ENCODE measurements at regions not wholly inside any gene's neighbourhood (a gene's known extent, or its start where the extent isn't known, plus 50 kb on each side); places are given as distances from the start of the nearest gene placed in this dataset.
"Not testable (repeated sequence)": the region's sequence is repeated elsewhere in the genome, so short reads cannot be mapped to it uniquely, and the experiment has no call there.

DNA sequence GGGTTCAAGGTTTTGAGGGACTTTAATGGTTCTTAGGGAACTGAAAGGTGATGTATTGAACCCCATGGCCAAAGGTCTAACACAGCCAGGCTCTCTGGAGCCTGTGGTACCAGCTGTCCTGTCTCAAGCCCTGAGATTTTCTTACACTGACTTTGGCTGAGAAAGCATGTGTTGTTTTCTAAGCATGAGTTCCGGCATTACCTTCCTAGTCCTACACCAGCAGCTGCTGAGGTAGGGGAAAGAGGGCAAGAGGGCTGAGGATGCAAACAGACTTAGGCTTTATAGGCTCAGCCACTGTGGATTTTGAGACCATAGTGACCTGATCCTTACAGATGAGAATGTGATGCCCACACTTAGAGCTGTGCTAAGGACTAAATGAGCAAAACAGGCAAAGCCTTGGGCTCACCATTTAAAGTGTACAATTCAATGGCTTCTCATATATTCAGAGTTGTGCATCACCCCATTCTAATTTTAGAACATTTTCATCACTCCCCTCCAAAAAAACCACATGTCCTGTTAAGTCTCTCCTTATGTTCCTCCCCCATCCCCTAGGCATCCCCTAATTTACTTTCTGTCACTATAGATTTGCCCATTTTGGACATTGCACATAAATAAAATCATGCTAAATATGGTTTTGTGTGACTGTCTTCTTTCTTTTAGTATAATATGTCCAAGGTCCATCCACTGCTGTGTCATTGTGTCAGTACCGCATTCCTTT lies 99.7 kb upstream of the OTOS start:
- no peak for DNase-seq (ENCODE audit: low read depth in 3 of 3)

DNA sequence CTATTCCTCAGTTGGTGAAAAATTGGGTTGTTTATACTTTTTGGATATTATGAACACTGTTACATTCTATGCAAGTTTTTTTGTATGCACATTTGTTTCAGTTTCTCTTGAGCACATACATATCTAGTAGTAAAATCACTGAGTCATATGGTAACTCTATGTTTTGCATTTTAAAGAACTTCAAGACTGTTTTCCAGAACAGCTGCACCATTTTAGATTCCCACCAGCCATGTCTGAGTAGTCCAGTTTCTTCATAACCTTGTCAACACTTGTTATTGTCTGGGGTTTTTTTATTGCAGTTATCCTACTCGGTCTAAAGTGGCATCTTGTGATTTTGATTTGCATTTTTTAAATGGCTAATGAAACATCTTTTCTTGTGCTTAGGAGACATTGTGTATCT lies 100.3 kb upstream of the OTOS start:
- no peak for DNase-seq (ENCODE audit: low read depth in 3 of 3)

- no peak for DNase-seq (ENCODE audit: low read depth in 3 of 3)
Measured at GRCh38 chr2:240241572-240241971, 101.1 kb upstream of the OTOS start.

DNA sequence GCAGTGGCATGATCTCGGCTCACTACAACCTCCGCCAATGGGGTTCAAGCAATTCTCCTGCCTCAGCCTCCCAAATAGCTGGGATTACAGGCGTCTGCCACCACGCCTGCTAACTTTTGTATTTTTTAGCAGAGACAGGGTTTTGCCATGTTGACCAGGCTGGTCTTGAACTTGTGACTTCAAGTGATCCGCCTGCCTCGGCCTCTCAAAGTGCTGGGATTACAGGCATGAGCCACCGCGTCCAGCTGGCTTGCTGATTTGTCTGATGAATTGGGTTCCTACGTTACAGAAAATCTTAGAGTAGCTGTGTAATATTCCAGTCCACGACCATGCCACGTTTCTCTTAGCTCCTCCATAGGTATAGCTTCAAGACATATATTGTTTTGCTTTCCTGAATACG lies 102.6 kb upstream of the OTOS start:
- not testable (repeated sequence) for DNase-seq (ENCODE audit: low read depth in 3 of 3)

DNA sequence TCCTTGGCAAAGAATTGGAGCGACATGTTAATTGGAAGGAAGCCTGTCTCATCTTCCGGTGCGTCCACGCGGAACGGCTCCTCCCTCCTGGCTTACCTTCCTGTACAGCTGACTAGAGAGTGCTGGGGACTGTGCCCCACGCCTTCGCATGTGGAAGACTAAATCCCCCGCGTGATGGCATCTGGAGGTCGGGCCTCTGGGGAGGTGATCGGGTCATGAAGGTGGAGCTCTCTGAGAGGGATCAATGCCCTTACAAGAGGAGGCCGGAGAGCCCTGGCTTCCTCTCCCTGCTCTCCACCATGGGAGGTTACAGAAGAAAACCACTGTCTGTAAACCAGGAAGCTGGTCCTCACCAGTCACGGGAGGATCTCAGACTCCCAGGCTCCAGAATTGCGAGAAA lies 104.1 kb upstream of the OTOS start:
- no peak for DNase-seq (ENCODE audit: low read depth in 3 of 3)

DNA sequence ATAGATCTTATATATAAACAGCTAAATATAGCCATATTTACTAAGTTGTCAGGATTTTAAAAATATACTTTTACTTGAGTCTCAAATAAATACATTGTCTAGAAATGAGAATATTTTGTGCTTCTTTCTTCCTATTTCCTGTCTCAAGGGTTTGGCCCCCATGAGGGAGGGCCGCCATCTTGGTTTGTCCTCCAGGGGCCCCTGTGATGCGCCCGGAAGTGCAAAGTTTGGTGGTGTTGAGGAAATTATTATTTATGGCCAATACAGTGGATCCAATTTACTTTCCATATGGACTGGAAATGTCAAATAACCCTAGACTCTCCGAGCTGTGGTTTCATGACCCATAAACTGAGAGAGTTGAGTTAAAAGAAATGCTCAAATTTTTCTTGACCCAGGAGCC lies 104.7 kb upstream of the OTOS start:
- DNase-seq (ENCODE audit: low read depth in 3 of 3): no peak

DNA sequence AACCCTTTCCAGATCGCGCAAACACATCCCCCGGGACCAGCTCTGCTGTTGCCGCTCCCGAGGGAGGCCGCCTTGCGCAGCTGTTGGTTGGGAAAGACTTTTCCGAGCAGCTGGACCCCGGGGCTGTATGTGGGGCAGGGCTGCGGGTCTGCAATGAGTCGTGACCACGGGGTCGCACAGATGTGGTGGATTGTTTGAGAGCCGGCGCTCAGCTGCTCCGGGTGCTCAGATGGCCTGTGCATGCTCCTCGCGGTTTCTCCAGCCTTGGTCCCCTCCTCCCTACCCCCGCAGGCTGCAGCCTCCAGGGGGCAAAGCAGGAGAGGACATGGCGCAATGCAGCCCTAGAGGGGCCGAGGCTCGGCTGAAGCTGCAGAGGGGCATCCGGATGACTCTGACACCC lies 105.2 kb upstream of the OTOS start:
- DNase-seq (ENCODE audit: low read depth in 3 of 3): no peak

DNA sequence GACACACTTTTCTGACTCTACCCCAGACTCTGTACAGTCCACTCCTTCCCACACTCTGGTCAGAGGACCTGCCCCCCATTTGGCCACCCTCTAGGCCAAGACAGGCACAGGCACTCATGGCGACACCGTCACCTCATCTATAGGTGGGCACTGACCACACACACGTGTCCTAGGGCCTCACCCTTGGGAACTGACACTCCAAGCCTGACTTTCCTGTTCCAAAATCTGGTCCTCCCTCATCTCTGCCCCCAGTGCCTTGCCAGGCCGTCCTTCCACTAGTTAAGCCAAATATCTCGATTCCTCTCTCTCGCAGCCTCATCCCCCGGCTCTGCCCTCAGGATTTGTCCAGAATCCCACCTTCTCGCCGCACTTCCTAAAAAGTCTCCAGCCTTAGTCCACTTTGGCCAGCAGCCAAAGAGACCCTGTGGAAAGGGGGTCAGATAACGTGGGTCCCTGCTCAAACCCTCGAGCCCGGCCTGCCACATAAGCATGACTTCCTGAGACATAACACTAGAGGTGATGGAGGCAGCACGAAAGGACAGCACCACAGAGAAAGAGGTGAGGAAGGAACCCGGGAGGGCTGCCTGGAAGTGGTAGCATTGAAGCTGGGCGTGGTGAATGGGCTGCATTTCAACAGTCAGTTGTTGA lies 105.8 kb upstream of the OTOS start:
- DNase-seq (ENCODE audit: low read depth in 3 of 3): no peak

- no peak for DNase-seq (ENCODE audit: low read depth in 3 of 3)
Measured at GRCh38 chr2:240247241-240247867, 106.9 kb upstream of the OTOS start.

DNA sequence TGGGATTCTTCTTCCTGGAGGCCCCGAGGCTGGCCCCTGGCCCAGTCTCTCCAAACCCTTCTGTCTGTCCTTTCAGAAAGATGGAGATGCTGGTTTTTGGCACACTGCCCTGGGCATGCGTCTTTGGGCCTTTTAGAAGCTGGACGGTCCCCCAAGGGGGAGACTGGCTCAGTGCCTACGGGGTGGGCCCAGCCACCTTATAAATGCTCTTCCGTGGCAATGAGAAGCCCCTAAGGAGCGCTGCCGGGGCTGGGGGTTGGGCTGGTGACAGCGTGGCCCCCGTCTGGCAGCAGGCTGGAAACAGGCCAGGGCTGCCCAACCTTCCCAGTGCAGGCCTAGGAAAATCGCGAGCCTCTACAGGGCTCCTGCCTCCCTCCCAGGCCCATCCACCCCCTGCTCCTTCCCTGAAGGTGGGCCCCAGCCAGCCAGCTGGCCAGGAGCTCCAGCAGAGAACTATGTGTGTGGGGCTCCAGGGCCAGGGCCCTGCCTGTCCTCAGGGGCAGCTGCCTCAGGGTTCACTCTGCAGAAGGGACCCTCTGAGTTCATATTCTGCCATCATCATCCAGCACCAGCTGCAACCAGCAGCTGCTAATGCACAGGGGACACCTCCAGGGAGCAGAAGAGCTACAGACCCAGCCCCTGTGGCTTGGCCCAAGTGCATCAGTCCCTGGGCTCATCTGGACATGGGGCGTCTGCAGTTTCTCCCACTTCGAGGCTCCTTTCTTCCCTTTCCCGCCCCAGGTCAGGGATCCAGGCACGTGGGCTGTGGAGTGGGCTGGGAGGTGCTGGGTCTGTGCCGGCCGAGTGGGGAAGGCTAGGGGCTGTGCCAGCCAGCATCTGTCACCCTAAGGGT lies 107.6 kb upstream of the OTOS start:
- no peak for DNase-seq (ENCODE audit: low read depth in 3 of 3)

GRCh38 chr2:240248721-240249422 lies 108.4 kb upstream of the OTOS start:
- DNase-seq (ENCODE audit: low read depth in 3 of 3): no peak

DNA sequence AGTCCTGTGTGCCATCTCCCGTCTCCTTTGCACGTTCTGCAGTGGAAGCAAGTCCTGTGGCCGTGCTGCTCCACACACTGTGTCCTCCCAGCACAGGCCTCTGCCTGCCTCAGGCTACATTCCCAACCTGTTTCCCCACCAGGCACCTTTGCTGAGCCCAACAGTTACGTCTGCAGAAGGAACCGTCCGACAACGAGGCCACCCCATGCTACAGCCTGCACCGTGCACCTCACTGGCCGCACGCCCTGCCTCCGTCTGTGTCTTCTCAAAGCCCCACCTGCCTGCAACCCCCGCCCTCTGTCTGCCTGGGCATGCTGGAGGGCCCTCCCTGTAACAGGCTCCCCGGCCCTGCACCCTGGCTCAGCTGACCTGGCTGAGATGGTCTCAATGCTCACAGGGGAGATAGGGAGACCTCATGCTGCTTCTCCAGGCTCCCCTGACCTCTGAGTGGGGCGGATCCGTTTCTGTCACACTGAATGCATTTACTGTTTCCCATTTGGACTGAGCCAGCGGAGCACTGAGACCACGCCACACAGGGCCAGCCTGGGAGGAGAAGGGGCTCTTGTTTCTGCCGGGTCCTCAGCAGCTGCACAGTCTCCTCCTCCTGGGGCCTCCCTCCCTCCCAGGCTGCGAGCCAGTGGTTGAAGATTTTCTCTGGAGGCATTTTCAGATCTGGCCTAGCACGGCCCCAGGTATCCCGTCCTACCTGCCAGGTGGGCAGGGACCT lies 109.1 kb upstream of the OTOS start:
- DNase-seq (ENCODE audit: low read depth in 3 of 3): no peak

- no peak for DNase-seq (ENCODE audit: low read depth in 3 of 3)
Measured at GRCh38 chr2:240250150-240250984, 109.9 kb upstream of the OTOS start.

DNA sequence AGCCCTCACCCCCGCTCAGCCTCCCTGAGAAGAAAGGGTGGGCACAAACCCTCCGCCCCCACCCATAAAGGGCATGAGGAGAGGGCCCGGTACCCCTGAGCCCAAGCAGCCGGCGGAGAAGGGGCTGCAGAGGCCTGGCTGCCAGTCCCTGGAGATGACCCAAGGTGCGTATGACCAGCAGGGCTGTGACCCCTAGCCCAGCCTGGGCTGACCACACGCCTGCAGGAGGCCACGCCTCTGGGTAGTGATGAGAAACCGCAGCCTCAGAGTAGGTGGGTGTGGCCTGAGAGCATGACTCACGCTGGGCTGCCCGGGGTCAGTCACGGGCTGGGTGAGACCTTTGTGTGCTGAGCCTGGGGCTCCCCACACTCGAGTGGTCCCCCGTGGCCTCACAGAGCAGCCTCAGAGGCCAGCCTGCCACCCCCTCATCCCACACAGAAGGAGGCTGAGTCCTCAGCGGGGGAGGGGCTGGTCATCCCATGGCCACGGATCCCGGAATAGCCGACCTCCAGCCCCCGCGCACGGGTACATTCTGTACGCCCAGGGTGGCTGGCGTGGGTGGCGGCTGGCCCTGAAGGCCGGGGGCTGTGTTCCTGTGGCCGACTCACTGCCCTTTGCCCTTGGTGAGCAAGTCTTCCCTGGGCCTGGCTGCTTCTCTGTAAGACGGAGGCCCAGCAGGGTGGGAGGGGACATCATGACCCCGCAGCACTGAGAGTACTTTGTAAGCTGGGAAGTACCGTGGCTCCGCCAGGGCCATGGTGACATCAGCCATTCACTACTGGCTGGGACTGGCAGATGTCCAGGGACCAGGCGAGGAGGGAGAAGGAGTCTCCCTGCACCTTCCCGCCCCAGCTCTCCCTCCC lies 110.8 kb upstream of the OTOS start:
- no peak for DNase-seq (ENCODE audit: low read depth in 3 of 3)

DNA sequence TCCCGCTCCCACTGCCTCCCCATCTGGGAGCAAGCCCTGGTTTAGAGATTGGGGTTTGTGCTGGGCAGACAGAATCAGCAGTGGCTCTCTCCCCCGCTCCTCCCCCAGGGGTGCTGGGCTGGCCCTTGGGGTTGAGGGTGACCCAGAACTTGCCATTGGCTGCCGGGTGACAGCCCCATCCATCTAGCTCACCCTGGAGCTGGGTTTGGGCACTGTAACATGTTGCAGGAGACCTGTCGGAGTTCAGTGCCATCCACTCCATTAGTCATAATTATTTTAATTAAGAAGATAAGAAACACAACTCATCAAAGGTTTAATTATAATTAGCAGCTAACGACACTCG lies 111.4 kb upstream of the OTOS start:
- DNase-seq (ENCODE audit: low read depth in 3 of 3): no peak

DNA sequence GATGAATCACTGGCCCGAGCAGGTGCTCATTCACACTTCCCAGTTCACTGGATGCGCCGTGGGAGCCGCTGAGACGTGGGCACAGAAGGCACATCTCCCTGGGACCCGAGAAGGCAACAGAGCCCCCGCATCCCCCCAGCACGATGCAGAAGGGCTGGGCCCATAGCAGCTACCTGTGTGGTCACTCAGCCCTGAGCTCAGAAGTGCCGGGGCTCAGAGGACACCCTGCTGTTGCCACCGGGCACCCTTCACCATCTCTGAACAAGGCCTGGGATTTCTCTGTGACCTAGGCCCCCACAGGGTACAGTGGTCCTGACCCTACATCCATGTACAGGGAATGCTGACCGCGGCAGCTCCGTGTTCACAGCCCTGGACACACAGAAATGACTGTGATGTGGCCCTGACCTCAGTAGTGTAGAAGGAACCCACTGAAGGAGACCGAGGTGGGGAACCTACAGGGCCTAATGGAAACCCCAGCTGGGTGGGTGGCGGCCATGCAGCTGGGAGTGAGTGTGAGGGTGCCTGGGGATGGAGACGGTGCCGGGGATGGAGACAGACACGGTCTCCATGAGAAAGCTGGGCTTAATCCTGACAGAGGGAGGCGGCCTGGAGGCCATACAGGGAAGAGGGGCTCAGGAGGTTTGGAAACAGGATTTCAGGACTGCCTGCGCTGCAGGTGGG lies 111.9 kb upstream of the OTOS start:
- DNase-seq (ENCODE audit: low read depth in 3 of 3): no peak

DNA sequence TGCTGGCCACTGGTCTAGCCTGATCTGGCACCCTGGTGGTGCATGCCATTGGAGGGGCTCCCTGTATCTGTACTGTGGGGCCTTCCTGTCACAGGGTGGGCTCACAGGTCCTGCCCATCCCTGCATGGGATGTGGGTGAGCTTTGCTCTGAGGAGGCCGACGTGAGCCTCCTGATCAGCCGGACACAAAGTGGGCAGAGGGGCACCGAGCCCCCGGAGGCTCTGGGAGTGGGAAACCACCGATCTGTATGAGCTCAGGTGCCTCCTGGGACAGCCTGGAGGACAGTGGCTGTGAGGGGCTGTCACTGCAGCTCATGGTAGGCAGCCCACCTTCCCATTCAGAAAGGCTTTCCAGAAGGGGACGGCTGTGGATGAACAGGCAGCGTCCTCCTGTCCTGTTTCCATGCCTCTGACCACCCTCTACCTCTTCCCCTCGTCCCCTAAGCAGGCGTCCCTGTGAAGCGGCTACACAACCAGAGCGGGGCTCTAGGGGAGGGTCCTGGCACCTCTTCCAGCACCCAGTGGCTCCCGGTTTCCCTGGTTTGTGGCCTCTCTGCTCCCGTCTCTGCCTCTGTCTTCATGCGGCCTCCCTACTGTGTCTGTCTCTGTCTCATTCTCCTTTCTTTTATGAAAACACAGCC lies 112.5 kb upstream of the OTOS start:
- DNase-seq (ENCODE audit: low read depth in 3 of 3): no peak

DNA sequence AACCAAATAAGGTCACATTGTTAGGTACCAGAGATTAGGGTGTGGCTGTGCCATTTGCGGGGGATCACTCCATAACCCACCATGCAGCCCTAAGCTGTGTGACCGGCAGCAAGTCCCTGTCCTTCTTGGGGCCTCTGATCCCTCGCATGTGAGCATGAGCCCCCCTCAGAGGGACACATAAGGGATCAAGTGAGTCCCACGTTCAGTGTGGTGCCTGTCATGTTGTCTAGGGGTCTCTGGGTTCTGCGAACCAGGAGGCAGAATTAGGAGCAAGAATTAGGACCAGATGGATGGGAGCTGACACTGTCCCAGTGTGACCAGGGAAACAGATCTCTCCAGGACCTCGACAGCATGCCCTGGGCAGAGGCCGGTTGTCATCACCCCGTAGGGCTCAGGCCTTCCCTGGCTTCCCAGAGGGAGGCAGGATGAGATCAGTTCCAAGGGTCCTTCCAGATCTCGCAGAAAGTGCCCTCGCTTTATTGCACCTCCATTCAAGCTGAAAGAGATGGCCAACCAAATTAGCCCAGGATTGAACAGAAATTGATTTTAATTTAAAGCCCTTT lies 113.2 kb upstream of the OTOS start:
- DNase-seq (ENCODE audit: low read depth in 3 of 3): no peak

Measured in stimulated activated CD4-positive, alpha-beta T cell treated with anti-CD3 and anti-CD28 coated beads, TNF-alpha, amount 100 ng/mL, for 48 hours (primary cell).